HepG2 (cell line): ENCODE measurements at regions not wholly inside any gene's neighbourhood (a gene's known extent, or its start where the extent isn't known, plus 50 kb on each side); places are given as distances from the start of the nearest gene placed in this dataset.

ENCODE experiments used
- ATAC-seq: fragments of 200-7000 bp; cut with Tn5 transposase; 3 replicates; pipeline ENCODE4 v1.9.1; 2020; ENCODE audit warnings: mild to moderate bottlenecking, moderate library complexity
- BruUV-seq: library from RNA; stranded (reverse); fragments of 400-500 nt; replicated peaks from 2 replicates; lab custom pipeline; 2021; lab: Mats Ljungman, UMichigan
- CTCF ChIA-PET: fragments of 300-600 bp; formaldehyde crosslinking; extraction: SDS; loops from one replicate; lab custom pipeline; 2021; ENCODE audit warnings: low total read pairs, inconsistent platforms, low intra/inter-chr PET ratio; lab: Yijun Ruan, JAX
- POLR2A ChIA-PET: fragments of 350-600 bp; sonication (Branson Sonifier 250); formaldehyde crosslinking; loops from one replicate; lab custom pipeline; 2020; ENCODE audit warnings: antibody characterized with exemption, inconsistent platforms; lab: Yijun Ruan, JAX
- DNase-seq: peaks from one replicate; pipeline ENCODE4 v3.0.0-alpha.2; 2015; ENCODE audit warnings: low spot score
- FAIRE-seq: peaks from 3 replicates; lab custom pipeline; 2011; peaks lifted over from hg19 to GRCh38; lab: Jason Lieb, UNC
- H2AFZ ChIP-seq: one replicate; pipeline ENCODE4 v1.6.1; 2011; ENCODE audit warnings: low read length, inconsistent platforms
- H3K27ac ChIP-seq: fragments of 300-600 bp; 3 replicates; pipeline ENCODE4 v1.8.0; 2011; ENCODE audit warnings: mixed run types, mild to moderate bottlenecking, mixed read lengths, low read length, inconsistent platforms; ENCODE audit not compliant: insufficient read depth; ENCODE audit errors: extremely low read length
- H3K27me3 ChIP-seq, 2 experiments: fragments of 200-600 bp in 1 of 2; 2 replicates in 1 of 2; 3 replicates in 1 of 2; pipeline versions ENCODE4 v1.6.0 to v1.8.0; 2011; ENCODE audit warnings: low read length in 2 of 2, mild to moderate bottlenecking in 2 of 2, moderate library complexity in 2 of 2, inconsistent platforms in 1 of 2; ENCODE audit not compliant: insufficient read depth in 2 of 2, control insufficient read depth in 1 of 2
- H3K36me3 ChIP-seq, 2 experiments: fragments of 200-600 bp in 1 of 2; replicated peaks in 1 of 2; 2 replicates in 1 of 2; 3 replicates in 1 of 2; pipeline versions ENCODE4 v1.5.1 to v1.8.0; 2011; ENCODE audit warnings: low read length in 2 of 2, inconsistent platforms in 1 of 2; ENCODE audit not compliant: insufficient read depth in 2 of 2, control insufficient read depth in 1 of 2
- H3K4me1 ChIP-seq: 2 replicates; pipeline ENCODE4 v1.5.1; 2012; ENCODE audit warnings: low read length, inconsistent platforms; ENCODE audit not compliant: insufficient read depth
- H3K4me2 ChIP-seq: 2 replicates; pipeline ENCODE4 v1.6.0; 2011; ENCODE audit warnings: low read depth, low read length, inconsistent platforms
- H3K4me3 ChIP-seq, 3 experiments: fragments of 200-600 bp in 1 of 3; sonication (generic), shearing (Covaris generic) in 1 of 3; replicated peaks in 1 of 3; 2 replicates each; pipeline ENCODE4 v1.5.1; 2011 to 2016; ENCODE audit warnings: low read length in 3 of 3, inconsistent platforms in 2 of 3, low read depth in 2 of 3, mild to moderate bottlenecking in 2 of 3, control low read depth in 1 of 3, mixed read lengths in 1 of 3; ENCODE audit not compliant: insufficient read depth in 1 of 3
- H3K79me2 ChIP-seq: one replicate; pipeline ENCODE4 v1.6.1; 2011; ENCODE audit warnings: low read length, inconsistent platforms; ENCODE audit not compliant: insufficient read depth
- H3K9ac ChIP-seq: 2 replicates; pipeline ENCODE4 v1.6.0; 2011; ENCODE audit warnings: mild to moderate bottlenecking, low read depth, low read length, inconsistent platforms; ENCODE audit not compliant: insufficient read depth
- H3K9me3 ChIP-seq: 2 replicates; pipeline ENCODE4 v1.5.1; 2012; ENCODE audit warnings: mild to moderate bottlenecking, low read length
- H4K20me1 ChIP-seq: 2 replicates; pipeline ENCODE4 v1.6.0; 2011; ENCODE audit warnings: inconsistent platforms, mild to moderate bottlenecking, low read length, moderate library complexity; ENCODE audit not compliant: insufficient read depth
- AGO1 ChIP-seq: fragments of 200-400 bp; formaldehyde crosslinking; IDR thresholded peaks from 2 replicates; pipeline ENCODE4 v1.6.1; 2017; ENCODE audit warnings: mild to moderate bottlenecking, low read depth, low read length, moderate library complexity; ENCODE audit not compliant: poor library complexity, severe bottlenecking
- CBFB ChIP-seq: sonication (generic); formaldehyde crosslinking; IDR thresholded peaks from 2 replicates; pipeline ENCODE4 v1.4.0; 2020; ENCODE audit warnings: missing genetic modification reagents
- ETV6 ChIP-seq: sonication (generic); formaldehyde crosslinking; conservative IDR thresholded peaks from 2 replicates; pipeline ENCODE4 v1.4.0; 2020; ENCODE audit warnings: missing genetic modification reagents
- FOXP1 ChIP-seq, 2 experiments: fragments of 450-650 bp in 1 of 2; IDR thresholded peaks; 2 replicates each; pipeline ENCODE4 v1.6.1; 2017 to 2018; ENCODE audit warnings: antibody characterized with exemption in 1 of 2
- KDM6A ChIP-seq: IDR thresholded peaks from 2 replicates; pipeline ENCODE4 v1.6.1; 2016; ENCODE audit warnings: low read depth
- KLF11 ChIP-seq: IDR thresholded peaks from 2 replicates; pipeline ENCODE4 v1.6.1; 2016; ENCODE audit warnings: missing compliant biosample characterization
- MEIS2 ChIP-seq: sonication (generic); formaldehyde crosslinking; IDR thresholded peaks from 2 replicates; pipeline ENCODE4 v1.9.0; 2021; ENCODE audit warnings: mild to moderate bottlenecking, missing genetic modification reagents
- MYNN ChIP-seq: sonication (generic); formaldehyde crosslinking; IDR thresholded peaks from 2 replicates; pipeline ENCODE4 v1.4.0; 2020; ENCODE audit warnings: mild to moderate bottlenecking, low read depth, missing genetic modification reagents
- NFAT5 ChIP-seq: sonication (generic); formaldehyde crosslinking; IDR thresholded peaks from 2 replicates; pipeline ENCODE4 v1.4.0; 2020; ENCODE audit warnings: missing genetic modification reagents
- PHF5A ChIP-seq: IDR thresholded peaks from one replicate; pipeline ENCODE4 v1.6.1; 2018; ENCODE audit warnings: low read depth, missing genetic modification reagents; ENCODE audit not compliant: unreplicated experiment
- SAP130 ChIP-seq: IDR thresholded peaks from 2 replicates; pipeline ENCODE4 v1.6.1; 2016; ENCODE audit warnings: low read depth
- XRCC5 ChIP-seq: fragments of 200-400 bp; formaldehyde crosslinking; optimal IDR thresholded peaks from 2 replicates; pipeline ENCODE3; 2017; ENCODE audit warnings: mild to moderate bottlenecking, low read length
- ZNF10 ChIP-seq: sonication (generic); formaldehyde crosslinking; IDR thresholded peaks from 2 replicates; pipeline ENCODE4 v1.4.0; 2020; ENCODE audit warnings: mild to moderate bottlenecking, low read depth, missing genetic modification reagents, borderline replicate concordance
- ZNF143 ChIP-seq: sonication (generic); formaldehyde crosslinking; IDR thresholded peaks from 2 replicates; pipeline ENCODE4 v1.4.0; 2020; ENCODE audit warnings: missing genetic modification reagents
- ZNF839 ChIP-seq: sonication (generic); formaldehyde crosslinking; IDR thresholded peaks from 2 replicates; pipeline ENCODE4 v1.4.0; 2020; ENCODE audit warnings: missing genetic modification reagents, mild to moderate bottlenecking, borderline replicate concordance
- WGBS: methylation state at CpG from one replicate; pipeline ENCODE4 v1.1.6; 2017; ENCODE audit warnings: low lambda C conversion rate; 5-methylcytosine and 5-hydroxymethylcytosine counted together
- in situ Hi-C: cut with HindIII; loops from 2 replicates; pipeline ENCODE4 v1.10.0; 2017; ENCODE audit warnings: low pct_unique_long_range_greater_than_20kb; ENCODE audit not compliant: extremely low pct_ligation_motif_present
- intact Hi-C: fragments of 100-400 bp; cut with micrococcal nuclease; formaldehyde crosslinking; loops from one replicate; pipeline ENCODE4 v1.10.0; 2022; ENCODE audit not compliant: unreplicated experiment
- TF ChIP-seq, protein P1 (sequence below): sonication (generic); formaldehyde crosslinking; IDR thresholded peaks from 2 replicates; pipeline ENCODE4 v1.5.0; 2020; ENCODE audit warnings: missing genetic modification reagents

GRCh38 chr7:148537435-148537834, 53.1 kb upstream of the C7orf33 start:
- CTCF ChIA-PET = no interaction called here
- no peak for FAIRE-seq

More at GRCh38 chr7:148537435-148537834, 53.1 kb upstream of the C7orf33 start:
- in situ Hi-C loops = no loop called here
- WGBS = 33% methylated on average over 6 of the region's 6 CpGs
- DNase-seq = no peak
- Histone ChIP-seq H4K20me1 (no peaks in the 10 kb centered on the region), H3K9me3 (no peaks in the 10 kb centered on the region), H3K27ac (no peak overlapping the region)
- POLR2A ChIA-PET = no interaction called here
- TF ChIP-seq AGO1 = no peak
- TF ChIP-seq KDM6A (CRISPR knock-in tag) = no peak
- no peak for TF ChIP-seq PHF5A
- no peak for TF ChIP-seq MEIS2 (CRISPR knock-in tag)
- TF ChIP-seq SAP130 (CRISPR knock-in tag) = no peak
- no peak for TF ChIP-seq MYNN (CRISPR knock-in tag)
- no peak for TF ChIP-seq ETV6 (CRISPR knock-in tag)
- no peak for TF ChIP-seq KLF11 (CRISPR knock-in tag)
- no peak for TF ChIP-seq XRCC5
- TF ChIP-seq ZNF839 (CRISPR knock-in tag) = no peak
- no peak for TF ChIP-seq ZNF143 (CRISPR knock-in tag)
- TF ChIP-seq, protein P1, sequence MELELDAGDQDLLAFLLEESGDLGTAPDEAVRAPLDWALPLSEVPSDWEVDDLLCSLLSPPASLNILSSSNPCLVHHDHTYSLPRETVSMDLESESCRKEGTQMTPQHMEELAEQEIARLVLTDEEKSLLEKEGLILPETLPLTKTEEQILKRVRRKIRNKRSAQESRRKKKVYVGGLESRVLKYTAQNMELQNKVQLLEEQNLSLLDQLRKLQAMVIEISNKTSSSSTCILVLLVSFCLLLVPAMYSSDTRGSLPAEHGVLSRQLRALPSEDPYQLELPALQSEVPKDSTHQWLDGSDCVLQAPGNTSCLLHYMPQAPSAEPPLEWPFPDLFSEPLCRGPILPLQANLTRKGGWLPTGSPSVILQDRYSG (CRISPR knock-in tag) = no peak
- TF ChIP-seq CBFB = no peak
- no peak for TF ChIP-seq ZNF10
- TF ChIP-seq NFAT5 (CRISPR knock-in tag) = no peak
- TF ChIP-seq FOXP1 (IDR thresholded peaks at IDR 0.05) = no peak
- TF ChIP-seq FOXP1 (CRISPR knock-in tag; IDR thresholded peaks at IDR 0.05) = no peak
- TF ChIP-seq, all 625 proteins: peak for 0
- no TSS peak for BruUV-seq
- Histone ChIP-seq H3K4me2 (no peak overlapping the region), H3K4me3 (no peak overlapping the region), H2AFZ (no peak overlapping the region), H3K27me3 (peaks cover 0 to 16% of the 10 kb centered on the region in 2 experiments; a peak in 2 of 5 replicates), H3K79me2 (no peaks in the 10 kb centered on the region), H3K36me3 (no peaks in the 10 kb centered on the region), H3K9ac (no peak overlapping the region), H3K4me1 (no peaks in the 10 kb centered on the region)
- intact Hi-C loops = no loop called here
- ATAC-seq = no peak
